ENCODE measurements at regions not wholly inside any gene's neighbourhood (a gene's known extent, or its start where the extent isn't known, plus 50 kb on each side); places are given as distances from the start of the nearest gene placed in this dataset.

- DNase-seq (ENCODE audit: low spot score) (no peak), ATAC-seq (ENCODE audit: low FRiP score) (no peak)
Observed at GRCh38 chr12:124507188-124508109, 60.0 kb downstream of the NCOR2 start.

GRCh38 chr12:124506832-124507153 is 60.6 kb downstream of the NCOR2 start:
- no peak for ATAC-seq (ENCODE audit: low FRiP score)
- DNase-seq (ENCODE audit: low spot score): no peak

More at GRCh38 chr12:124507188-124508109, 60.0 kb downstream of the NCOR2 start:
- TF ChIP-seq, protein P1, sequence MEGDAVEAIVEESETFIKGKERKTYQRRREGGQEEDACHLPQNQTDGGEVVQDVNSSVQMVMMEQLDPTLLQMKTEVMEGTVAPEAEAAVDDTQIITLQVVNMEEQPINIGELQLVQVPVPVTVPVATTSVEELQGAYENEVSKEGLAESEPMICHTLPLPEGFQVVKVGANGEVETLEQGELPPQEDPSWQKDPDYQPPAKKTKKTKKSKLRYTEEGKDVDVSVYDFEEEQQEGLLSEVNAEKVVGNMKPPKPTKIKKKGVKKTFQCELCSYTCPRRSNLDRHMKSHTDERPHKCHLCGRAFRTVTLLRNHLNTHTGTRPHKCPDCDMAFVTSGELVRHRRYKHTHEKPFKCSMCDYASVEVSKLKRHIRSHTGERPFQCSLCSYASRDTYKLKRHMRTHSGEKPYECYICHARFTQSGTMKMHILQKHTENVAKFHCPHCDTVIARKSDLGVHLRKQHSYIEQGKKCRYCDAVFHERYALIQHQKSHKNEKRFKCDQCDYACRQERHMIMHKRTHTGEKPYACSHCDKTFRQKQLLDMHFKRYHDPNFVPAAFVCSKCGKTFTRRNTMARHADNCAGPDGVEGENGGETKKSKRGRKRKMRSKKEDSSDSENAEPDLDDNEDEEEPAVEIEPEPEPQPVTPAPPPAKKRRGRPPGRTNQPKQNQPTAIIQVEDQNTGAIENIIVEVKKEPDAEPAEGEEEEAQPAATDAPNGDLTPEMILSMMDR (IDR thresholded peaks at IDR 0.05): no peak

DNA sequence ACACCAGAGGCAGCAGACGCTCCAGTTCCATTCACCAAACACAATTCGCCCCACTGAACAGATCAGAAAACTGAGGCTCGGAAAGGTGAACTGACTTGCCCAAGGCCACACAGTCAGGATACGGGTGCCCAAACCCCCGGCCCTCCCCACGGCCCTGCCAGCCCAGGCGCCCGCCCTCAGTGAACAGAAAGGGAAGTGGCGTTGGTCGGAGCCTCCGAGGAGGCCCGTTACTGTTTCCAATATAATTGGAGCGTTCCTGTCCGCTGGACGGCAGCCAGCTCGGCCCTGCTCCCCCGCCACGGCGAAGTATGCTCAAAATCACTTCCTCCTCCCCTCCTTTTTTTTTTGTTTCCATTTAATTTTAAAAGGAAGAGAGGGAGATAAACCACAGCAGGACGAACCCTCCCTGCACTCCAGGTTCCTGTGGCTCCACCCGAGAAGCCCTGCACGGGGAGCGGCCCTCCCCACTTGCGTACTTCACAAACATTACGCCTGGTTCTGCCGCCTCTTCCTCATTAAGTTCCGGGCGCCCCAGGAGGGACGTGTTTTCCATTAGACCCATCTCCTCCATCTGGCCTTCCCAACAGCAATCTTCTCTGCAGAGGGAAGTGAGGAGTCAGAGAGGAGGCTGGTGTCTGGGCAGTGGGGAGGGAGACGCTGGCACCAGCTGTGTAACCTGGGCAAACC is 61.1 kb downstream of the NCOR2 start:
- TF ChIP-seq, protein P1 (IDR thresholded peaks at IDR 0.05): no peak
- ATAC-seq (ENCODE audit: low FRiP score) (peak; percentile 56), DNase-seq (ENCODE audit: low spot score) (peak; percentile 48)

More at GRCh38 chr12:124506832-124507153, 60.6 kb downstream of the NCOR2 start:
- TF ChIP-seq, protein P1 (IDR thresholded peaks at IDR 0.05): no peak

DNA sequence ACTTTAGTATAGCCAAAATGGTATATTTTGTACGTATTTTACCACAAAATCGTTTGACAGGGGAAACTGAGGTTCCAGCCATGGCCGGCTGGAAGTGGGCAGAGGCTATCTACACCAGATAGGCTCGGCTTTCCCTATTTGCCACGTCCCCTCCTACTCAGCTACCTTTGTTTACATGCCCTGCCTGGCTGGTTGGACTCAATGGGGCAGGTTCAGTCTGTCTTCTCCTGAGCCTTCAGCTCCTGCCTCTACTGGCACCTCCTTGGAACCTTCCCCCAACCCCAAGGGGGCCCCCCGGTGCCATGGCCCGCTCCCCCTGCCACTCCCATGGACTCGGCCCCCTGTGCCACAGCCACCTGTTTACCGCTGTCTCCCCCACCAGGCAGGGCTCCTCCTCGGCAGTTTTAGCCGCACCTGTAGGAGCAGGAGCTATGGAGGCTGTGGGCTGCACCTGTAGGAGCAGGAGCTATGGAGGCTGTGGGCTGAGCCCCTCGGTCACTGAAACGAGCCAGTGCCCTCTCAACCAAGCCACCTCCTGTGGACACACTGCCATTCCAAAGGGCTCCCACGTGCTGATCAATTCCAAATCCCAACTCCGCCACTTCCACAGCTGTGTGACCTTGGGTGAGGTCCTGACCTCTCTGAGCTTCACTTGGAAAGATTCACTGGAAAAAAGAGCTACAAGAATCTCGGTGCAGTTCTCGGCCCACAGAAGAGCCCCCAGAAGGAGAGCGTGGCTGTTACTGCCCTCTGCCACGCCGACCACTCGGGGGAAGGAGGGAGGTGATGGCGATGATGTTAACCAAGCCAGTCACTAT is 62.2 kb downstream of the NCOR2 start:
- DNase-seq (ENCODE audit: low spot score) (no peak), ATAC-seq (ENCODE audit: low FRiP score) (no peak)
- TF ChIP-seq, protein P1 (IDR thresholded peaks at IDR 0.05): no peak

DNA sequence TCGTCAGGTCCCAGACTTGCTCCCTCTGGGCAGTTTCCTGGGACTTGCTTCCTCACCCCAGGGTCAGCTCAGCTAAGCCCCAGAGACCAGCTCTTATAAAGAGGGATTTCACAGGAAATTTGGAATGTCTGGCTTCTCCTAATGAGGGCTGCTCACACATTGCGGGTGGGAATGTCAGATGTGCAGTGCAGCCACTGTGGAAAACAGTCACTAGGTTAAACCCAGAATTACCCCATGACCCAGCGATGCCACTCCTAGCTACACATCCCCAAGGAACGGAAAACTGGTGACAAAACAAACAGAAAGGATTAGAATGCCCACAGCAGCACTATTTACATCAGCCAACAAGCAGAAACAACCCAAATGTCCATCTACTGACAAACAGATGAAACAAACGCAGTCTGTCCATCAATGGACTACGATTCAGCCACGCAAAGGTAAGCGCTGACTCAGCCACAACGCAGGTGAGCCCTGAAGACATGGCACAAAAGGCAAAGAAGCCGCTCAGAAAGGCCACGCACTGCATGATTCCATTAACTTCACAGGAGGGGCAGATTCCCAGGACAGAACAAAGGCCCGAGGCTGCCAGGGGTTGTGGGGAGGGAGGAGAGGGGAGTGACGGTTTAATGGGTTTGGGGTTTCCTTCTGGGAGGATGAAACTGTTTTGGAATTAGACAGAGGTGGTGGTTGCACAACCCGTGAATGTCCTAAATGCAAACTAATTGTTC is 63.0 kb downstream of the NCOR2 start:
- ATAC-seq (ENCODE audit: low FRiP score): no peak
- DNase-seq (ENCODE audit: low spot score): no peak
- TF ChIP-seq, protein P1 (IDR thresholded peaks at IDR 0.05): no peak

GRCh38 chr12:124503305-124503704 is 64.1 kb downstream of the NCOR2 start:
- DNase-seq (ENCODE audit: low spot score) (no peak), ATAC-seq (ENCODE audit: low FRiP score) (no peak)
- TF ChIP-seq, protein P1 (IDR thresholded peaks at IDR 0.05): no peak

All from omental fat pad (tissue), 3 donors.